ENCODE measurements at regions not wholly inside any gene's neighbourhood (a gene's known extent, or its start where the extent isn't known, plus 50 kb on each side); places are given as distances from the start of the nearest gene placed in this dataset.
A peak's percentile ranks its signal among the peaks of the same experiment; 100 is the strongest.

DNA sequence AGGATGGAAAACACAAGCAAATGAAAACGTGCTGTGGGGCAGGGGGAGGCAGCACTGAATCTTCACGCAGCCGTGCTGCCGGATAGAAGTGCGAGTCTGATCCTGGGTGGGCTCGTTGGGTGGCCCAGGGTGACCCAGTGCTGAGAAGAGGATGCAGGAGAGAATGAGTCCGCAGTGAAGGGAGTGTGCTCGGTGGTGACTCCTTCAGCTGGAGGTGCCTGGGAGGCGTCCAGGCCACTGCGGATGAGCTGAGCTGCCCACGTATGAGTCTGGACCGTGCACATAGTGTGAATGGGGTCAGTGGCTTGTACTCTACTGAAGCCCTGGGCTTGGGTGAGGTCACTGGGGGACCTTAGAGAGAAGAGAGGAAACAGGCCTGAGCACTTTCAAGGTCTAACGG, 190.0 kb upstream of the MGMT start:
- H3K4me3 Mint-ChIP-seq, result no peak overlapping the region
- peaks cover 0 to 9% (median 0%) of the 10 kb centered on the region in 5 donors for H3K36me3 Mint-ChIP-seq
- no peaks in the 10 kb centered on the region for H3K4me1 ChIP-seq (ENCODE audit: control insufficient read depth in 2 of 2, insufficient read depth in 2 of 2, low read length in 2 of 2)
- H3K27me3 Mint-ChIP-seq, result peaks cover 2 to 38% (median 20%) of the 10 kb centered on the region in 5 donors
- no peak for ATAC-seq
- H3K9me3 ChIP-seq (ENCODE audit: control insufficient read depth in 2 of 3, low read length in 3 of 3), result no peaks in the 10 kb centered on the region
- intact Hi-C loops (cut with micrococcal nuclease), result no loop called here
- H3K27me3 ChIP-seq (ENCODE audit: control insufficient read depth in 2 of 2, insufficient read depth in 2 of 2, low read length in 2 of 2), result no peaks in the 10 kb centered on the region
- peaks cover 0 to 8% (median 2%) of the 10 kb centered on the region in 7 donors for H3K4me1 Mint-ChIP-seq
- ChIA-PET POLR2A (no interaction called here), CTCF (no interaction called here)
- H3K27ac ChIP-seq (ENCODE audit: low read depth, low read length), result no peak overlapping the region
- peaks cover 0 to 10% (median 5%) of the 10 kb centered on the region in 11 donors for H3K9me3 Mint-ChIP-seq
- no peak overlapping the region for H3K27ac Mint-ChIP-seq
- H3K4me3 ChIP-seq (ENCODE audit: low read length), result no peak overlapping the region
- no peak for DNase-seq
- no peaks in the 10 kb centered on the region for H3K36me3 ChIP-seq (ENCODE audit: control insufficient read depth in 2 of 3, insufficient read depth in 3 of 3, low read length in 3 of 3)

DNA sequence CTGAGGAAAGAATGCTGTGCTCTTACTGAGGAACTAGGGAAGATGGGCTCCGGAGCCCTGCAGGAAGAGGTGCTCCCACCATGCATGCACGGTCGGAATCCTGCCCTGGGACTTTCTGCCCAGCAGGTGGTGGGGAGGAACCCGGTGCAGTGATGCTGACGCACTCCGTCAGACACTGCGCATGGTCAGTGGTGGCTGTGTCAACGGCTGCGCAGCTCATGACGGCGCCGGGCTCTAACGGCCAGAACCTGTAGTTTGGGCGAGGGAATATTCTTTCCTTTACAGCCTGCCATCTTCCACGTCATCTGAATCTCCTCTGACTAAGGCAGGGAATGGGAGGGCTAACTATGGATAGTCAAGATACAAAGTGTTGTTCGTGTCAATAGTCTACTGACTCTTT, 189.2 kb upstream of the MGMT start:
- H3K4me3 Mint-ChIP-seq, result no peak overlapping the region
- Histone ChIP-seq H3K36me3 (ENCODE audit: control insufficient read depth in 2 of 3, insufficient read depth in 3 of 3, low read length in 3 of 3) (no peaks in the 10 kb centered on the region), H3K27me3 (ENCODE audit: control insufficient read depth in 2 of 2, insufficient read depth in 2 of 2, low read length in 2 of 2) (no peaks in the 10 kb centered on the region), H3K9me3 (ENCODE audit: control insufficient read depth in 2 of 3, low read length in 3 of 3) (no peaks in the 10 kb centered on the region), H3K27ac (ENCODE audit: low read depth, low read length) (no peak overlapping the region), H3K4me3 (ENCODE audit: low read length) (no peak overlapping the region), H3K4me1 (ENCODE audit: control insufficient read depth in 2 of 2, insufficient read depth in 2 of 2, low read length in 2 of 2) (no peaks in the 10 kb centered on the region)
- peaks cover 0 to 16% (median 5%) of the 10 kb centered on the region in 11 donors for H3K9me3 Mint-ChIP-seq
- no peak for ATAC-seq
- H3K27me3 Mint-ChIP-seq, result peaks cover 2 to 43% (median 20%) of the 10 kb centered on the region in 5 donors
- CTCF ChIA-PET, result no interaction called here
- DNase-seq, result no peak
- POLR2A ChIA-PET, result no interaction called here
- intact Hi-C loops (cut with micrococcal nuclease), result no loop called here
- H3K36me3 Mint-ChIP-seq, result peaks cover 0 to 9% (median 0%) of the 10 kb centered on the region in 5 donors
- H3K27ac Mint-ChIP-seq, result no peak overlapping the region
- peaks cover 0 to 8% (median 2%) of the 10 kb centered on the region in 7 donors for H3K4me1 Mint-ChIP-seq

DNA sequence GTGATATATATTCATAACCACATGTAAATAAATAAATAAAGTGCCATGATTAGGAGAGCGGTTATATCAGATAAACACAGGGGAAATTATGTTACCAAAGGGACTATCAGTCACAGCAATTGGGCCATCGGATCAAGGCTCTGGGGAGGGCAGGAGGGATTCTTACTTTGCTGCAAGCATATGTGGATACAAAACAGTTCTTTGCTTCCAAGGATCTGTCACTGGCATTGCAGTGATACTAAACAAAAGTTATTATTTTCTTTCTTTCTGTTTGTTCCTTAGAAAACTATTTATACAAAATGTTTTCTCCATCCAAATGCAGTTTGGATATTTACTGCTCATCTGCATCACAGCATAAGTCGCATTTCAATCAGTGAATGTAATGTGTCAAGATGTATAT, 188.4 kb upstream of the MGMT start:
- POLR2A ChIA-PET, result no interaction called here
- H3K27ac Mint-ChIP-seq, result no peak overlapping the region
- intact Hi-C loops (cut with micrococcal nuclease), result no loop called here
- Histone ChIP-seq H3K4me1 (ENCODE audit: control insufficient read depth in 2 of 2, insufficient read depth in 2 of 2, low read length in 2 of 2) (no peaks in the 10 kb centered on the region), H3K27me3 (ENCODE audit: control insufficient read depth in 2 of 2, insufficient read depth in 2 of 2, low read length in 2 of 2) (no peaks in the 10 kb centered on the region), H3K9me3 (ENCODE audit: control insufficient read depth in 2 of 3, low read length in 3 of 3) (no peaks in the 10 kb centered on the region), H3K27ac (ENCODE audit: low read depth, low read length) (no peak overlapping the region), H3K4me3 (ENCODE audit: low read length) (no peak overlapping the region), H3K36me3 (ENCODE audit: control insufficient read depth in 2 of 3, insufficient read depth in 3 of 3, low read length in 3 of 3) (no peaks in the 10 kb centered on the region)
- peaks cover 2 to 44% (median 20%) of the 10 kb centered on the region in 5 donors for H3K27me3 Mint-ChIP-seq
- ATAC-seq, result no peak
- CTCF ChIA-PET, result no interaction called here
- H3K9me3 Mint-ChIP-seq, result peaks cover 0 to 17% (median 5%) of the 10 kb centered on the region in 11 donors
- H3K4me1 Mint-ChIP-seq, result peaks cover 0 to 8% (median 2%) of the 10 kb centered on the region in 7 donors
- no peak for DNase-seq
- peaks cover 0 to 9% (median 0%) of the 10 kb centered on the region in 5 donors for H3K36me3 Mint-ChIP-seq
- H3K4me3 Mint-ChIP-seq, result no peak overlapping the region

DNA sequence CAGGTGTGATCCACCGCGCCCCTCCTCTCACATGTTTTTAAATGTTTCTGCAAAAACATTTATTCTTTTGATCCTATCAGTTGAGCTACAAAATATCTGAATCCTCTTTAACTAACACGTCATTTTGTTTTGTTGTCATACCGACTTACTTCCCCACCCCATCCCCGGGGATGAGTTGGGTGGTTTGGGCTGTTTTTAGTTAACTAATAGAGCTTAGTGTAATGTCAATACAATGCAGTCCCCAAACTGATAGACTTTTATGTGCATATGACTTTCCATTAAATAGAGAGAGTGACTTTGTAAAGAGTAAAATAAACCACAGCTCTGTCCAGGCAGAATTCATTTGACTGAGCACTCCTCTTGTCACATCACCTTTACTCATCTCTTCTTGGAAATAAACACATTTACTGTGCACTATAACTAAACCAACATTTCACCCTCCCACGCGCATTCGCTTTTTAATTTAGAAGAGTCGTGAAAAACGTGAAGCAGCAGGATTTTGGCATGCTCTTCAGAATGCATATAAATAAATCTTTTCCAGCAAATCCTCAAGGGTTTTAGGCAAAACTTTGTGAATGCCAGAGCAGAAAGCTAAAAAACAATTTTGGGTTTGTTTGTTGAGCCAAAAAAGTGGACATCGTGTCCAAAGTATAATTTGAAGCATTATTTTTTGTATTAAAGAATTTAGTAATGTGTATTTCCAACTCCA, 187.4 kb upstream of the MGMT start:
- H3K36me3 ChIP-seq (ENCODE audit: control insufficient read depth in 2 of 3, insufficient read depth in 3 of 3, low read length in 3 of 3), result no peaks in the 10 kb centered on the region
- Mint-ChIP-seq H3K4me3 (no peak overlapping the region), H3K27me3 (peaks cover 2 to 44% (median 20%) of the 10 kb centered on the region in 5 donors), H3K9me3 (peaks cover 0 to 17% (median 5%) of the 10 kb centered on the region in 11 donors), H3K27ac (no peak overlapping the region), H3K36me3 (peaks cover 0 to 9% (median 0%) of the 10 kb centered on the region in 5 donors), H3K4me1 (peaks cover 0 to 8% (median 2%) of the 10 kb centered on the region in 7 donors)
- intact Hi-C loops (cut with micrococcal nuclease), result no loop called here
- no peak overlapping the region for H3K4me3 ChIP-seq (ENCODE audit: low read length)
- no peaks in the 10 kb centered on the region for H3K4me1 ChIP-seq (ENCODE audit: control insufficient read depth in 2 of 2, insufficient read depth in 2 of 2, low read length in 2 of 2)
- CTCF ChIA-PET, result no interaction called here
- no peaks in the 10 kb centered on the region for H3K27me3 ChIP-seq (ENCODE audit: control insufficient read depth in 2 of 2, insufficient read depth in 2 of 2, low read length in 2 of 2)
- DNase-seq (no peak), ATAC-seq (no peak)
- POLR2A ChIA-PET, result no interaction called here
- H3K27ac ChIP-seq (ENCODE audit: low read depth, low read length), result no peak overlapping the region
- no peaks in the 10 kb centered on the region for H3K9me3 ChIP-seq (ENCODE audit: control insufficient read depth in 2 of 3, low read length in 3 of 3)

DNA sequence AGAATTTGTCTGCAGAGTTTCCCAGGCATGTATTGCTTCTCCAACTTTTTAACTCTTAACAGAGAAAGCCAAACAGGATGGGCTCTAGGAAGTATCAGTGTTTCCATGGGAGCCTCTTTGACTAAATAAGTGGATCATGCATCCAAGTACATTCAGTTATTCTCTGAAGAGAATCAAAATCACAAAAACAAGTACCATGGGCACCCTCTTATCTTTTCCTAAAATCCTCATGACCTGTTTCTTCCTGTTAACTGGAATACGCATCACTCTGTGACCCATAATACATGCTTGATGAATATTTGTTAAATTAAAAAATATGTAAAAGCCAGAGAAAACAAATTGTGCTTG, 186.9 kb upstream of the MGMT start:
- Histone ChIP-seq H3K4me3 (ENCODE audit: low read length) (no peak overlapping the region), H3K27me3 (ENCODE audit: control insufficient read depth in 2 of 2, insufficient read depth in 2 of 2, low read length in 2 of 2) (no peaks in the 10 kb centered on the region), H3K9me3 (ENCODE audit: control insufficient read depth in 2 of 3, low read length in 3 of 3) (no peaks in the 10 kb centered on the region), H3K27ac (ENCODE audit: low read depth, low read length) (no peak overlapping the region), H3K4me1 (ENCODE audit: control insufficient read depth in 2 of 2, insufficient read depth in 2 of 2, low read length in 2 of 2) (no peaks in the 10 kb centered on the region), H3K36me3 (ENCODE audit: control insufficient read depth in 2 of 3, insufficient read depth in 3 of 3, low read length in 3 of 3) (no peaks in the 10 kb centered on the region)
- no peak for DNase-seq
- intact Hi-C loops (cut with micrococcal nuclease), result no loop called here
- ATAC-seq, result no peak
- no peak overlapping the region for H3K27ac Mint-ChIP-seq
- peaks cover 0 to 17% (median 5%) of the 10 kb centered on the region in 11 donors for H3K9me3 Mint-ChIP-seq
- POLR2A ChIA-PET, result no interaction called here
- peaks cover 0 to 9% (median 0%) of the 10 kb centered on the region in 5 donors for H3K36me3 Mint-ChIP-seq
- no peak overlapping the region for H3K4me3 Mint-ChIP-seq
- CTCF ChIA-PET, result no interaction called here
- peaks cover 0 to 8% (median 0%) of the 10 kb centered on the region in 7 donors for H3K4me1 Mint-ChIP-seq
- peaks cover 2 to 44% (median 20%) of the 10 kb centered on the region in 5 donors for H3K27me3 Mint-ChIP-seq

DNA sequence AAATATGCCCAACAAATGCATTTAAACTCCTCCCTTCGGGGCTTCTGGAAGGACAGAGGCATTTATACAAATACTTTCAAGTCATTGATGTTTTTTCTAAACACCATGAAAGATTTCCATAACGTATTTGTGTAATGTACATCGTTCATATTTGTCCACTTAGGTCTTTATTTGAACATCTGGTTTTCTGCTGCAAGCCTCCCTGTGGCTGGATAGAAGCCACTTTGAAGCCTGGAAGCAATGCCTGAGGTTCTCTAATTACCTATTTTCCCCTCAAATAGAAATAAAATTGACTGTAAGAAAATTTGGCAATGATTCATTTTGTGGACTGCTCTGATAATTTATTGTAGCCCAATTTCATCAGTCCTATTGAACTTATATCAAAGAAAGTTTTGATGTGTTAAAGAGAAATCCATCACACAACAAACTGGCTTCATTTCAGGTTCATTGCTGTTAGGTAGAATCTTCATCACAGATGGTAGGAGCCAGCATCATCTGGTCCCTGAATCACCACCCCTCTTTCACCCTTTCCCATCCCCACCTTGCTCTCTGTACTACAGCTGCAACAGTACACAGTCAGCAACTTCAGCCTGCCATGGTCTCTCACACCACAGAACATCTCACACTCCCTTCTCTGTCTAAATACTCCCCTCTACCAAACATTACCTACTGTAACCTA, 186.0 kb upstream of the MGMT start:
- peaks cover 2 to 43% (median 20%) of the 10 kb centered on the region in 5 donors for H3K27me3 Mint-ChIP-seq
- peaks cover 0 to 9% (median 0%) of the 10 kb centered on the region in 5 donors for H3K36me3 Mint-ChIP-seq
- no peaks in the 10 kb centered on the region for H3K4me1 ChIP-seq (ENCODE audit: control insufficient read depth in 2 of 2, insufficient read depth in 2 of 2, low read length in 2 of 2)
- peaks cover 0 to 3% (median 0%) of the 10 kb centered on the region in 7 donors for H3K4me1 Mint-ChIP-seq
- H3K27ac ChIP-seq (ENCODE audit: low read depth, low read length), result no peak overlapping the region
- CTCF ChIA-PET, result no interaction called here
- no peaks in the 10 kb centered on the region for H3K9me3 ChIP-seq (ENCODE audit: control insufficient read depth in 2 of 3, low read length in 3 of 3)
- no peaks in the 10 kb centered on the region for H3K36me3 ChIP-seq (ENCODE audit: control insufficient read depth in 2 of 3, insufficient read depth in 3 of 3, low read length in 3 of 3)
- H3K4me3 Mint-ChIP-seq, result no peak overlapping the region
- DNase-seq (no peak), ATAC-seq (no peak)
- POLR2A ChIA-PET, result no interaction called here
- intact Hi-C loops (cut with micrococcal nuclease), result no loop called here
- H3K27ac Mint-ChIP-seq, result peak overlapping the region in 1 of 9 donors; percentile 1
- H3K4me3 ChIP-seq (ENCODE audit: low read length), result no peak overlapping the region
- H3K9me3 Mint-ChIP-seq, result peaks cover 0 to 17% (median 5%) of the 10 kb centered on the region in 11 donors
- no peaks in the 10 kb centered on the region for H3K27me3 ChIP-seq (ENCODE audit: control insufficient read depth in 2 of 2, insufficient read depth in 2 of 2, low read length in 2 of 2)

DNA sequence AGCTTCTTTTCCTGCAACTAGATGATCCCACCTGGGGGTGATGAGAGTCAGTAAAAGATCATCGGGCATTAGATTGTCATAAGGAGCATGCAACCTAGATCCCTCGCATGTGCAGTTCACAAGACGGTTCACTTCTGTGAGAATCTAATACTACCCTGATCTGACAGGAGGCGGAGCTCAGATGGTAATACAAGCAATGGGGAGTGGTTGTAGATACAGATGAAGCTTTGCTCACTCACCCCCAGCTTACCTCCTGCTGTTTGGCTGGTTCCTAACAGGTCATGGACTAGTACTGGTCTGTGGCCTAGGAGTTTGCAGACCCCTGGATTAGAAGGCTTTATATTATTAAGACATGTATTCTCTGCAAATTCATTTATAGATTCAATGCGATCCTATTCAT, 181.6 kb upstream of the MGMT start:
- Mint-ChIP-seq H3K4me1 (no peaks in the 10 kb centered on the region), H3K27ac (no peak overlapping the region), H3K9me3 (peaks cover 0 to 17% (median 5%) of the 10 kb centered on the region in 11 donors)

More for the DNA sequence above, 181.6 kb upstream of the MGMT start:
- no peaks in the 10 kb centered on the region for H3K36me3 ChIP-seq (ENCODE audit: control insufficient read depth in 2 of 3, insufficient read depth in 3 of 3, low read length in 3 of 3)
- H3K9me3 ChIP-seq (ENCODE audit: control insufficient read depth in 2 of 3, low read length in 3 of 3), result no peaks in the 10 kb centered on the region
- no peak overlapping the region for H3K27ac ChIP-seq (ENCODE audit: low read depth, low read length)
- H3K4me3 ChIP-seq (ENCODE audit: low read length), result no peak overlapping the region
- ChIA-PET POLR2A (no interaction called here), CTCF (no interaction called here)
- DNase-seq, result no peak
- H3K4me1 ChIP-seq (ENCODE audit: control insufficient read depth in 2 of 2, insufficient read depth in 2 of 2, low read length in 2 of 2), result no peaks in the 10 kb centered on the region
- H3K27me3 ChIP-seq (ENCODE audit: control insufficient read depth in 2 of 2, insufficient read depth in 2 of 2, low read length in 2 of 2), result no peaks in the 10 kb centered on the region
- peaks cover 0 to 9% (median 0%) of the 10 kb centered on the region in 5 donors for H3K36me3 Mint-ChIP-seq
- intact Hi-C loops (cut with micrococcal nuclease), result no loop called here
- H3K4me3 Mint-ChIP-seq, result no peak overlapping the region
- ATAC-seq, result no peak
- peaks cover 2 to 23% (median 12%) of the 10 kb centered on the region in 5 donors for H3K27me3 Mint-ChIP-seq
